ENCODE measurements at regions not wholly inside any gene's neighbourhood (a gene's known extent, or its start where the extent isn't known, plus 50 kb on each side); places are given as distances from the start of the nearest gene placed in this dataset.
"Not testable (repeated sequence)": the region's sequence is repeated elsewhere in the genome, so short reads cannot be mapped to it uniquely, and the experiment has no call there.

- Histone ChIP-seq H3K4me3 (ENCODE audit: low read length) (no peak overlapping the region), H3K4me1 (ENCODE audit: control insufficient read depth, insufficient read depth, low read length) (peaks cover 8% of the 10 kb centered on the region), H3K27ac (ENCODE audit: low read length) (no peak overlapping the region), H3K36me3 (ENCODE audit: control insufficient read depth, insufficient read depth, low read length) (no peaks in the 10 kb centered on the region), H3K9me3 (ENCODE audit: control insufficient read depth, low read depth, low read length) (no peaks in the 10 kb centered on the region), H3K27me3 (ENCODE audit: control insufficient read depth, insufficient read depth, low read length) (no peaks in the 10 kb centered on the region)
- WGBS (ENCODE audit: insufficient coverage, low lambda C conversion rate), result 90% methylated on average over 2 of the region's 6 CpGs
- no peak for DNase-seq
Observed at GRCh38 chrX:50967736-50968135, 57.2 kb downstream of the BMP15 start.

DNA sequence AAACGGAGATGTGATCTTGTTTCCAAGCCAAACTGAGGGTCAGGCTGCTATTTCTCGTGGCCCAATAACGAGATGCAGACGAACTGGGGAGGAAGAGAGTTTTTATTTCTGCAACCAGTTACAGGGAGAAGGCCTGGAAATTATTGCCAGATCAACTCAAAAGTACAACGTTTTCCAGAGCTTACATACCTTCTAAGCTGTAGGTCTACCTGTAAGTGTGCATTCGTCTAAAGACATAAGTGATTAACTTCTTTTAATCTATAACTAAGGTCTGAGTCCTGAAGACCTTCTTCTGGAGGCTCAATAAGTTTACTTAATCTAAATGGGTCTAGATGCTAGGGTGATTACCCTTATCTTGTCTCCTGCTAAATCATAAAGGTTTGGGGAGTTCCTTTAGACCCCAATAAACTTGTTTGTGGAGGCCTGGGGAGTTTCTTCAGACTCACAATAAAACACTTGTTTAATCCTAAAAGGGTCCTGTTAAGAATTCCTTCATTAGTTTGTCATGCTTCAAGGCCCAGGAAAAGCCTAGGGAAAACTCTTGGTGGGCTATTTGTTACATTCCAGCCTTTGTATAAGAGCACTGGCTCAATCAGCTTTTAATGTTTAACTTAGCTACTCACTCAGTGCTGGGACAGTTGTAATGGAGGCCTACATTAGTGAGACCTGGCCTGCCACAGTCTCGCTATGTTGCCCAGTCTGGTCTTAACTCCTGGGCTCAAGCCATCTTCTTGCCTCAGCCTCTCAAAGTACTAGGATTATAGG, 58.5 kb downstream of the BMP15 start:
- H3K4me1 ChIP-seq (ENCODE audit: control insufficient read depth, insufficient read depth, low read length); DNase-seq; H3K9me3 ChIP-seq (ENCODE audit: control insufficient read depth, low read depth, low read length); H3K27me3 ChIP-seq (ENCODE audit: control insufficient read depth, insufficient read depth, low read length); H3K27ac ChIP-seq (ENCODE audit: low read length); H3K36me3 ChIP-seq (ENCODE audit: control insufficient read depth, insufficient read depth, low read length); H3K4me3 ChIP-seq (ENCODE audit: low read length): not testable (repeated sequence)
- WGBS (ENCODE audit: insufficient coverage, low lambda C conversion rate), result no CpG with 5 or more reads among the region's 7 CpGs

DNA sequence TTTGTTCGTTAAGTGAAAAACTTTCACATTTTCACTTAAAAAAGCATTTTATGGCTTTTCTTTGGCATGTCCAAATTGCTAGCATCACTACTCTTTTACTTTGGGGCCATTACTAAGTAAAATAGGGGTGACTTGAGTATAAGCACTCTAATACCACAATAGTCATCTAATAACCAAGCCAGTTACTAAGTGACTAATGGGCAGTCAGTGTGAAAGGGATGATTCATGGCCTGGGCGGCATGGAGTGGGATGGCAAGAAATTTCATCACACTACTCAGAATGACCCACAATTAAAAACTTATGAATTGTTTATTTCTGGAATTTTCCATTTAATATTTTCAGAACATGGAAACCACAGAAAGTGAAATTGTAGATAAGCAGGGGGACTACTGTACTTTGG, 60.9 kb downstream of the BMP15 start:
- no CpG with 5 or more reads among the region's 2 CpGs for WGBS (ENCODE audit: insufficient coverage, low lambda C conversion rate)
- Histone ChIP-seq H3K4me1 (ENCODE audit: control insufficient read depth, insufficient read depth, low read length) (peaks cover 8% of the 10 kb centered on the region), H3K36me3 (ENCODE audit: control insufficient read depth, insufficient read depth, low read length) (no peaks in the 10 kb centered on the region), H3K4me3 (ENCODE audit: low read length) (no peak overlapping the region), H3K27me3 (ENCODE audit: control insufficient read depth, insufficient read depth, low read length) (no peaks in the 10 kb centered on the region), H3K9me3 (ENCODE audit: control insufficient read depth, low read depth, low read length) (no peaks in the 10 kb centered on the region), H3K27ac (ENCODE audit: low read length) (no peak overlapping the region)
- DNase-seq, result peak in 1 of 2 donors; percentile 1

DNA sequence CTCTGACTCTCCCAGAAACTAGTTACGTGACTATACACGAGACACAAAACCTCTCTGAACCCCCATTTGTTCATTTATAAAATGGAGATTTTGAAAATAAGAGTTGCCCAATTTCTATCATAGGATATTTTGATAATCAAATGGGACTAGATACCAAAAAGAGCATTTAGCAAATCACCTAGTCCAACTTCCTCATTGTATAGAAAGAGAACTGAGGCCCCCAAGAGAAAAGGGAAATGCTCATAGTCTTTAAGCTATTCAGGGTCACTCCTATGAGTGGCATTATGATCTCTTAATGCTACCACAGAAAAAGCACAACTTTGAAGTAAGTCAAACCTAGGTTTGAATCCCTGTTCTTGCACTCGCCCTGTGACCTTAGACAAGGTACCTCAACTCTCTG, 62.7 kb downstream of the BMP15 start:
- H3K27ac ChIP-seq (ENCODE audit: low read length), result no peak overlapping the region
- H3K27me3 ChIP-seq (ENCODE audit: control insufficient read depth, insufficient read depth, low read length), result no peaks in the 10 kb centered on the region
- no peak for DNase-seq
- WGBS (ENCODE audit: insufficient coverage, low lambda C conversion rate), result no CpG with 5 or more reads among the region's 3 CpGs
- H3K4me3 ChIP-seq (ENCODE audit: low read length), result no peak overlapping the region
- no peaks in the 10 kb centered on the region for H3K9me3 ChIP-seq (ENCODE audit: control insufficient read depth, low read depth, low read length)
- peaks cover 5% of the 10 kb centered on the region for H3K4me1 ChIP-seq (ENCODE audit: control insufficient read depth, insufficient read depth, low read length)
- H3K36me3 ChIP-seq (ENCODE audit: control insufficient read depth, insufficient read depth, low read length), result no peaks in the 10 kb centered on the region

GRCh38 chrX:50978920-50979682, 68.6 kb downstream of the BMP15 start:
- no CpG with 5 or more reads among the region's 13 CpGs for WGBS (ENCODE audit: insufficient coverage, low lambda C conversion rate)

DNA sequence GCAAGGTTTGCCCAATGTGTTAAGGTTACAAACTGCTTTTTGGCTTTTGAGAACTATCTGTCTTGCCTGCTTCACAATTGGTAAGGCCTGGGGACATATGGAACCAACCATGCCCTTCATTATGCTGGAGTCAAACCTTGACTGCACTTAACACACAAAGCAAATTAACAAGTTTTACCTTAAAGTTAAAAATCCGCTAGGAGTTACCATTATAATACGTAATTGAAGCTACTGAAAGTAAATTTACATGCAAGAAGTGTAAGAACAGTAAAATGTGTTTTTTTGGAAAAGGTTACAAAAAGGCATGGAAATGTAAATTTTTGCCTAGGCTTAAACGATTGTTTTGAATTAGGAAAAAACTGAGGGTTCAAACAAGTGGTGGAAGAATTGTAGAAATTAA, 69.7 kb downstream of the BMP15 start:
- no peaks in the 10 kb centered on the region for H3K27me3 ChIP-seq (ENCODE audit: control insufficient read depth, insufficient read depth, low read length)
- DNase-seq, result no peak
- H3K27ac ChIP-seq (ENCODE audit: low read length), result no peak overlapping the region
- H3K4me1 ChIP-seq (ENCODE audit: control insufficient read depth, insufficient read depth, low read length), result no peaks in the 10 kb centered on the region
- H3K36me3 ChIP-seq (ENCODE audit: control insufficient read depth, insufficient read depth, low read length), result no peaks in the 10 kb centered on the region
- 80% methylated on average over 2 of the region's 3 CpGs for WGBS (ENCODE audit: insufficient coverage, low lambda C conversion rate)
- no peak overlapping the region for H3K4me3 ChIP-seq (ENCODE audit: low read length)
- H3K9me3 ChIP-seq (ENCODE audit: control insufficient read depth, low read depth, low read length), result no peaks in the 10 kb centered on the region

More at GRCh38 chrX:50978920-50979682, 68.6 kb downstream of the BMP15 start:
- Histone ChIP-seq H3K36me3 (ENCODE audit: control insufficient read depth, insufficient read depth, low read length) (no peaks in the 10 kb centered on the region), H3K27ac (ENCODE audit: low read length) (no peak overlapping the region), H3K9me3 (ENCODE audit: control insufficient read depth, low read depth, low read length) (no peaks in the 10 kb centered on the region), H3K27me3 (ENCODE audit: control insufficient read depth, insufficient read depth, low read length) (no peaks in the 10 kb centered on the region), H3K4me3 (ENCODE audit: low read length) (no peak overlapping the region), H3K4me1 (ENCODE audit: control insufficient read depth, insufficient read depth, low read length) (no peaks in the 10 kb centered on the region)
- no peak for DNase-seq

GRCh38 chrX:50988649-50989048, 78.1 kb downstream of the BMP15 start:
- H3K27me3 ChIP-seq (ENCODE audit: control insufficient read depth, insufficient read depth, low read length), result no peaks in the 10 kb centered on the region

DNA sequence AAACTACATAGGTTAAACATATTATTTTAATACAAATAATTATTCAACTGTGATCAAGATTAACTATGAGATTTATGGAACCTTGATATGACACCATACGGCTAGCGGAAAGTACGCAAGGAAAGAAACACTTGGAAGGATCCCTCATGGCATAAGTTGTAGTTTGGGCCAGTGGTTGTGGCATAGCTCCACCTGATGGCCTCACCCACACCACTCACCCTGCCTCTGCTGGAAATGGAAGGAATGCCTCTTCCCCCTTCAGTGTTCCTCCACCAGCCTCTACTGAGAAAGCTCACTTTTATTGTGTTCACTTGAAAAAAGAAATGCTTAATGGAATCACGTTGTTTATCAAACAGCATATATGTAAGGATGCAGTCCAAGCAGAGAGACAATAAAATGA, 86.4 kb downstream of the BMP15 start:
- no CpG with 5 or more reads among the region's 4 CpGs for WGBS (ENCODE audit: insufficient coverage, low lambda C conversion rate)
- no peak overlapping the region for H3K4me3 ChIP-seq (ENCODE audit: low read length)
- DNase-seq, result no peak
- no peaks in the 10 kb centered on the region for H3K4me1 ChIP-seq (ENCODE audit: control insufficient read depth, insufficient read depth, low read length)
- no peaks in the 10 kb centered on the region for H3K27me3 ChIP-seq (ENCODE audit: control insufficient read depth, insufficient read depth, low read length)
- no peak overlapping the region for H3K27ac ChIP-seq (ENCODE audit: low read length)
- no peaks in the 10 kb centered on the region for H3K9me3 ChIP-seq (ENCODE audit: control insufficient read depth, low read depth, low read length)
- H3K36me3 ChIP-seq (ENCODE audit: control insufficient read depth, insufficient read depth, low read length), result no peaks in the 10 kb centered on the region

More at GRCh38 chrX:50988649-50989048, 78.1 kb downstream of the BMP15 start:
- DNase-seq, result peak in 1 of 2 donors; percentile 6
- H3K36me3 ChIP-seq (ENCODE audit: control insufficient read depth, insufficient read depth, low read length), result no peaks in the 10 kb centered on the region
- H3K9me3 ChIP-seq (ENCODE audit: control insufficient read depth, low read depth, low read length), result no peaks in the 10 kb centered on the region
- H3K4me1 ChIP-seq (ENCODE audit: control insufficient read depth, insufficient read depth, low read length), result no peaks in the 10 kb centered on the region
- no CpG with 5 or more reads among the region's 2 CpGs for WGBS (ENCODE audit: insufficient coverage, low lambda C conversion rate)
- H3K27ac ChIP-seq (ENCODE audit: low read length), result no peak overlapping the region
- no peak overlapping the region for H3K4me3 ChIP-seq (ENCODE audit: low read length)

DNA sequence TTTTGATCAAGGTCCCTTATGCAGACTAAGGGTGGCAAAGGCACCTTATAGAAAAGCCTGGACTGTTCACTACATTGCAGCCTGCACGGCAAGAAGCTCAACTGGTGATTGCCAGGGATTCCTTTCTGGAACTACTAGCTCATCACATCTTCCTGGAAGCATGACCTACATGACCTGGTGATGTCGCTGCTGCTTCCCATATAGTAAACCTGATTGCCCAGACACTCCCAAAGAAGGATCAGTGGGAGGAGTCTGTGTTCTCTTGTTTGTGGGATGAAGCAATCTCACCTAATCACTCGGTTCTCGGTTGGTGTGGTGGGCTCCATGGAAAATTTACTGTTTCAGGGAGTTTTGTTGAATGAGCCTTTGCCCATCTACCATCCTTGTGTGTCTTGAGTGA, 89.8 kb downstream of the BMP15 start:
- H3K27ac ChIP-seq (ENCODE audit: low read length); DNase-seq; H3K36me3 ChIP-seq (ENCODE audit: control insufficient read depth, insufficient read depth, low read length); H3K4me1 ChIP-seq (ENCODE audit: control insufficient read depth, insufficient read depth, low read length); H3K27me3 ChIP-seq (ENCODE audit: control insufficient read depth, insufficient read depth, low read length); H3K9me3 ChIP-seq (ENCODE audit: control insufficient read depth, low read depth, low read length); H3K4me3 ChIP-seq (ENCODE audit: low read length): not testable (repeated sequence)
- WGBS (ENCODE audit: insufficient coverage, low lambda C conversion rate), result no CpG with 5 or more reads among the region's 4 CpGs

- not testable (repeated sequence) for H3K36me3 ChIP-seq (ENCODE audit: control insufficient read depth, insufficient read depth, low read length); H3K9me3 ChIP-seq (ENCODE audit: control insufficient read depth, low read depth, low read length); H3K4me3 ChIP-seq (ENCODE audit: low read length); H3K4me1 ChIP-seq (ENCODE audit: control insufficient read depth, insufficient read depth, low read length); DNase-seq; H3K27ac ChIP-seq (ENCODE audit: low read length); H3K27me3 ChIP-seq (ENCODE audit: control insufficient read depth, insufficient read depth, low read length)
- WGBS (ENCODE audit: insufficient coverage, low lambda C conversion rate), result no CpG with 5 or more reads among the region's 11 CpGs
Observed at GRCh38 chrX:51001733-51002632, 91.4 kb downstream of the BMP15 start.
